Lower leg skin (tissue), 3 donors: ENCODE measurements at regions not wholly inside any gene's neighbourhood (a gene's known extent, or its start where the extent isn't known, plus 50 kb on each side); places are given as distances from the start of the nearest gene placed in this dataset.

Experiments used
- CTCF ChIP-seq, 3 donors: fragments of 450-650 bp; IDR thresholded peaks; one replicate each; pipeline ENCODE4 v1.5.1; 2016; ENCODE audit warnings: antibody characterized with exemption in 3 of 3, mild to moderate bottlenecking in 3 of 3, moderate library complexity in 2 of 3
- POLR2A ChIP-seq, 2 donors: fragments of 450-650 bp; IDR thresholded peaks; one replicate each; pipeline ENCODE4 v1.6.1; 2016 to 2017; ENCODE audit warnings: antibody characterized with exemption in 2 of 2, mild to moderate bottlenecking in 1 of 2, moderate library complexity in 1 of 2

GRCh38 chr6:49257549-49257948, 205.5 kb downstream of the MMUT start:
- TF ChIP-seq POLR2A (IDR thresholded peaks at IDR 0.05) (no peak), CTCF (IDR thresholded peaks at IDR 0.05) (no peak)
